H1 (cell line): ENCODE measurements at regions not wholly inside any gene's neighbourhood (a gene's known extent, or its start where the extent isn't known, plus 50 kb on each side); places are given as distances from the start of the nearest gene placed in this dataset.

ENCODE experiments used
- CTCF ChIA-PET: fragments of 300-600 bp; sonication (Branson Sonifier 250); formaldehyde crosslinking; loops from one replicate; lab custom pipeline; 2021; ENCODE audit not compliant: partially characterized antibody; lab: Charles Lee
- POLR2A ChIA-PET: fragments of 300-600 bp; sonication (Branson Sonifier 250); formaldehyde crosslinking; loops from one replicate; lab custom pipeline; 2021; ENCODE audit warnings: inconsistent platforms; ENCODE audit not compliant: partially characterized antibody; lab: Charles Lee
- DNase-seq, 2 experiments: peaks; one replicate each; pipeline versions ENCODE4 v3.0.0 to v3.0.0-alpha.2; 2010 to 2022; ENCODE audit warnings: low spot score in 2 of 2, low read depth in 1 of 2, mixed read lengths in 1 of 2
- FAIRE-seq: peaks from 2 replicates; lab custom pipeline; 2011; peaks lifted over from hg19 to GRCh38; lab: Jason Lieb, UNC
- H2AFZ ChIP-seq: 2 replicates; pipeline ENCODE4 v1.8.1; 2012; ENCODE audit warnings: low read length, inconsistent platforms
- H2AK5ac ChIP-seq: 2 replicates; pipeline ENCODE4 v1.6.1; 2013; ENCODE audit warnings: low read depth, low read length
- H2BK120ac ChIP-seq: replicated peaks from 2 replicates; pipeline ENCODE3; 2013; ENCODE audit warnings: low read depth, low read length, inconsistent platforms
- H2BK12ac ChIP-seq: 2 replicates; pipeline ENCODE4 v1.6.1; 2013; ENCODE audit warnings: low read depth, low read length
- H2BK15ac ChIP-seq: 2 replicates; pipeline ENCODE4 v1.6.1; 2013; ENCODE audit warnings: low read length
- H2BK20ac ChIP-seq: 2 replicates; pipeline ENCODE4 v1.6.1; 2013; ENCODE audit warnings: low read length
- H2BK5ac ChIP-seq: 2 replicates; pipeline ENCODE4 v1.6.1; 2013; ENCODE audit warnings: low read depth, low read length
- H3K14ac ChIP-seq: 2 replicates; pipeline ENCODE4 v1.6.1; 2013; ENCODE audit warnings: inconsistent platforms; ENCODE audit not compliant: insufficient read length
- H3K18ac ChIP-seq: 2 replicates; pipeline ENCODE4 v1.6.1; 2013; ENCODE audit warnings: low read length; ENCODE audit errors: extremely low read depth
- H3K23ac ChIP-seq: 2 replicates; pipeline ENCODE4 v1.6.1; 2013; ENCODE audit warnings: inconsistent platforms; ENCODE audit not compliant: insufficient read length
- H3K23me2 ChIP-seq: 2 replicates; pipeline ENCODE4 v1.6.1; 2013; ENCODE audit warnings: low read depth, low read length
- H3K27ac ChIP-seq: 2 replicates; pipeline ENCODE4 v1.6.1; 2011; ENCODE audit warnings: low read depth, low read length, inconsistent platforms
- H3K27me3 ChIP-seq, 4 experiments: replicated peaks in 1 of 4; 1 replicate in 1 of 4; 2 replicates in 3 of 4; pipeline versions ENCODE4 v1.6.1 to v1.8.1; 2011 to 2013; ENCODE audit warnings: low read length in 3 of 4, mild to moderate bottlenecking in 3 of 4, inconsistent platforms in 2 of 4, mixed read lengths in 2 of 4, moderate library complexity in 1 of 4; ENCODE audit not compliant: control insufficient read depth in 3 of 4, insufficient read depth in 3 of 4; ENCODE audit errors: extremely low read depth in 1 of 4
- H3K36me3 ChIP-seq, 4 experiments: 2 replicates each; pipeline versions ENCODE4 v1.6.1 to v1.8.1; 2011 to 2013; ENCODE audit warnings: mild to moderate bottlenecking in 4 of 4, low read length in 3 of 4, moderate library complexity in 2 of 4, control low read depth in 1 of 4, inconsistent platforms in 1 of 4; ENCODE audit not compliant: insufficient read depth in 4 of 4, control insufficient read depth in 2 of 4
- H3K4ac ChIP-seq: replicated peaks from 2 replicates; pipeline ENCODE3; 2013; ENCODE audit warnings: low read length, low read depth, mixed read lengths, inconsistent platforms; ENCODE audit not compliant: insufficient read length
- H3K4me1 ChIP-seq, 4 experiments: replicated peaks in 1 of 4; 1 replicate in 1 of 4; 2 replicates in 3 of 4; pipeline versions ENCODE4 v1.6.1 to v1.8.1; 2011 to 2013; ENCODE audit warnings: low read length in 3 of 4, inconsistent platforms in 2 of 4, mixed read lengths in 1 of 4; ENCODE audit not compliant: insufficient read depth in 4 of 4, control insufficient read depth in 3 of 4
- H3K4me2 ChIP-seq, 2 experiments: 2 replicates each; pipeline versions ENCODE4 v1.6.1 to v1.8.1; 2011 to 2013; ENCODE audit warnings: low read depth in 2 of 2, low read length in 2 of 2, control low read depth in 1 of 2, inconsistent platforms in 1 of 2, mild to moderate bottlenecking in 1 of 2; ENCODE audit not compliant: insufficient read depth in 1 of 2
- H3K4me3 ChIP-seq, 4 experiments: fragments of 200-600, 300-600 bp in 1 of 4; sonication (generic), shearing (Covaris generic), sonication (Bioruptor Twin) in 1 of 4; 2 replicates each; pipeline versions ENCODE4 v1.5.1 to v1.8.1; 2011 to 2016; ENCODE audit warnings: low read length in 4 of 4, low read depth in 3 of 4, control low read depth in 2 of 4, inconsistent platforms in 2 of 4, mild to moderate bottlenecking in 2 of 4, mixed read lengths in 1 of 4, moderate library complexity in 1 of 4; ENCODE audit not compliant: insufficient read depth in 2 of 4; ENCODE audit errors: extremely low read depth in 1 of 4
- H3K56ac ChIP-seq: replicated peaks from 2 replicates; pipeline ENCODE3; 2013; ENCODE audit warnings: low read depth, mild to moderate bottlenecking, mixed read lengths, low read length, inconsistent platforms; ENCODE audit not compliant: insufficient read length
- H3K79me1 ChIP-seq: 2 replicates; pipeline ENCODE4 v1.6.1; 2013; ENCODE audit warnings: low read depth, low read length, control low read depth
- H3K79me2 ChIP-seq, 2 experiments: 2 replicates each; pipeline versions ENCODE4 v1.6.1 to v1.8.1; 2012 to 2013; ENCODE audit warnings: low read length in 2 of 2, mild to moderate bottlenecking in 2 of 2, inconsistent platforms in 1 of 2; ENCODE audit not compliant: insufficient read depth in 2 of 2, control insufficient read depth in 1 of 2
- H3K9ac ChIP-seq, 4 experiments: replicated peaks in 1 of 4; 1 replicate in 1 of 4; 2 replicates in 3 of 4; pipeline versions ENCODE4 v1.6.1 to v1.8.1; 2011 to 2013; ENCODE audit warnings: low read depth in 3 of 4, low read length in 3 of 4, control low read depth in 2 of 4, mild to moderate bottlenecking in 2 of 4, moderate library complexity in 2 of 4, inconsistent platforms in 1 of 4; ENCODE audit errors: extremely low read depth in 1 of 4
- H3K9me3 ChIP-seq, 2 experiments: 2 replicates each; pipeline versions ENCODE4 v1.6.1 to v1.8.1; 2012 to 2013; ENCODE audit warnings: mild to moderate bottlenecking in 2 of 2, moderate library complexity in 2 of 2, control low read depth in 1 of 2, inconsistent platforms in 1 of 2, low read depth in 1 of 2, low read length in 1 of 2, mixed read lengths in 1 of 2; ENCODE audit not compliant: insufficient read depth in 2 of 2
- H4K20me1 ChIP-seq, 2 experiments: replicated peaks in 1 of 2; 2 replicates each; pipeline versions ENCODE3 to v1.8.1; 2011 to 2013; ENCODE audit warnings: inconsistent platforms in 2 of 2, low read length in 2 of 2, mild to moderate bottlenecking in 1 of 2; ENCODE audit not compliant: insufficient read depth in 2 of 2, control insufficient read depth in 1 of 2
- H4K5ac ChIP-seq: 2 replicates; pipeline ENCODE4 v1.6.1; 2013; ENCODE audit warnings: low read length, low read depth, mixed read lengths, inconsistent platforms; ENCODE audit not compliant: insufficient read length
- H4K8ac ChIP-seq: 2 replicates; pipeline ENCODE4 v1.8.0; 2013; ENCODE audit warnings: mild to moderate bottlenecking, moderate library complexity, low read length, inconsistent platforms; ENCODE audit not compliant: insufficient read depth; ENCODE audit errors: extremely low read depth
- H4K91ac ChIP-seq: replicated peaks from 2 replicates; pipeline ENCODE3; 2013; ENCODE audit warnings: low read length, mixed read lengths, inconsistent platforms; ENCODE audit not compliant: insufficient read length
- CTCF ChIP-seq, 3 experiments: IDR thresholded peaks; 1 replicate in 2 of 3; 2 replicates in 1 of 3; pipeline versions ENCODE4 v1.5.1 to v1.6.1; 2011; ENCODE audit warnings: low read length in 3 of 3, mild to moderate bottlenecking in 3 of 3, inconsistent platforms in 2 of 3, low read depth in 1 of 3, moderate library complexity in 1 of 3; ENCODE audit not compliant: insufficient read depth in 1 of 3; ENCODE audit errors: control extremely low read depth in 1 of 3
- KDM1A ChIP-seq: fragments of 200-600, 300-600 bp; sonication (generic); IDR thresholded peaks from 2 replicates; pipeline ENCODE4 v1.7.1; 2016; ENCODE audit warnings: mild to moderate bottlenecking, low read length, borderline replicate concordance
- SIRT6 ChIP-seq: IDR thresholded peaks from one replicate; pipeline ENCODE4 v1.7.1; 2012; ENCODE audit warnings: low read length, inconsistent platforms

GRCh38 chr12:91968076-91968776 lies 177.4 kb downstream of the BTG1 start:
- H3K79me1 ChIP-seq = no peaks in the 10 kb centered on the region
- no peak overlapping the region for H2BK5ac ChIP-seq
- H3K4me2 ChIP-seq = no peak overlapping the region
- no peaks in the 10 kb centered on the region for H3K79me2 ChIP-seq
- H2BK120ac ChIP-seq = no peak overlapping the region
- no peak overlapping the region for H3K27ac ChIP-seq
- H2BK12ac ChIP-seq = no peak overlapping the region
- H4K91ac ChIP-seq = no peak overlapping the region
- no peak overlapping the region for H3K56ac ChIP-seq
- H3K4me3 ChIP-seq = no peak overlapping the region
- no peak overlapping the region for H4K5ac ChIP-seq
- no peaks in the 10 kb centered on the region for H3K4me1 ChIP-seq
- no peak overlapping the region for H3K9ac ChIP-seq
- no peaks in the 10 kb centered on the region for H3K27me3 ChIP-seq
- H3K18ac ChIP-seq = no peak overlapping the region
- no peak overlapping the region for H2AFZ ChIP-seq
- H2BK20ac ChIP-seq = no peak overlapping the region
- no peak overlapping the region for H3K23ac ChIP-seq
- ChIA-PET POLR2A (interaction anchor here (1.4 kb wide), 1 partner anchor 177 kb away, joined by 5 read pairs; the partner anchor contains the start of gene BTG1), CTCF (interaction anchor here (0.9 to 1.4 kb wide), 3 partner anchors 15 to 157 kb away, joined by 3 to 5 read pairs (median 4); no protein-coding TSS in a partner anchor)
- DNase-seq = no peak
- H3K4ac ChIP-seq = no peak overlapping the region
- no peaks in the 10 kb centered on the region for H3K23me2 ChIP-seq
- H2BK15ac ChIP-seq = no peak overlapping the region
- H4K8ac ChIP-seq = no peak overlapping the region
- H4K20me1 ChIP-seq = no peaks in the 10 kb centered on the region
- H3K14ac ChIP-seq = no peak overlapping the region
- no peak for TF ChIP-seq KDM1A
- no peak for TF ChIP-seq CTCF (IDR thresholded peaks at IDR 0.05; ENCODE audit: control extremely low read depth in 1 of 3, insufficient read depth in 1 of 3, low read depth in 1 of 3, low read length in 3 of 3)
- no peak for TF ChIP-seq SIRT6
- no peak for FAIRE-seq
- no peaks in the 10 kb centered on the region for H3K36me3 ChIP-seq
- peaks cover 2 to 6% of the 10 kb centered on the region in 2 experiments; a peak in 2 of 4 replicates for H3K9me3 ChIP-seq
- H2AK5ac ChIP-seq = no peak overlapping the region
